ENCODE measurements at regions not wholly inside any gene's neighbourhood (a gene's known extent, or its start where the extent isn't known, plus 50 kb on each side); places are given as distances from the start of the nearest gene placed in this dataset.

GRCh38 chr3:57007521-57008460 lies 52.7 kb upstream of the SPATA12 start:
- ChIA-PET CTCF (interaction anchor here (1.0 to 5.2 kb wide), 6 partner anchors 9 to 93 kb away, joined by 3 to 44 read pairs (median 4); no protein-coding TSS in a partner anchor), POLR2A (interaction anchor here (0.6 kb wide), 2 partner anchors 53 to 63 kb away, joined by 3 to 5 read pairs; partner anchors contain the start of gene SPATA12)
- no peak for FAIRE-seq
- peak; percentile 80 to 90; a peak in 5 of 6 replicates for ATAC-seq
- H3K4me1 ChIP-seq, result peaks cover 21% of the 10 kb centered on the region
- H3K4me2 ChIP-seq, result peak overlapping the region; percentile 51
- 0 out of 5 replicates have a peak, but pooled peaks of 1 of the 2 experiments have one; percentile 10 for TF ChIP-seq RAD21 (conservative IDR thresholded peaks at IDR 0.05 in 1 of 2, IDR thresholded peaks at IDR 0.05 in 1 of 2)
- no peak for TF ChIP-seq POLR2AphosphoS2 (conservative IDR thresholded peaks at IDR 0.05; ENCODE audit: low read length)
- TF ChIP-seq, protein P1, sequence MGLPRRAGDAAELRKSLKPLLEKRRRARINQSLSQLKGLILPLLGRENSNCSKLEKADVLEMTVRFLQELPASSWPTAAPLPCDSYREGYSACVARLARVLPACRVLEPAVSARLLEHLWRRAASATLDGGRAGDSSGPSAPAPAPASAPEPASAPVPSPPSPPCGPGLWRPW (IDR thresholded peaks at IDR 0.05), result no peak
- no peak for TF ChIP-seq NFE2L2 (conservative IDR thresholded peaks at IDR 0.05; ENCODE audit: low read length)
- TF ChIP-seq, protein P2, sequence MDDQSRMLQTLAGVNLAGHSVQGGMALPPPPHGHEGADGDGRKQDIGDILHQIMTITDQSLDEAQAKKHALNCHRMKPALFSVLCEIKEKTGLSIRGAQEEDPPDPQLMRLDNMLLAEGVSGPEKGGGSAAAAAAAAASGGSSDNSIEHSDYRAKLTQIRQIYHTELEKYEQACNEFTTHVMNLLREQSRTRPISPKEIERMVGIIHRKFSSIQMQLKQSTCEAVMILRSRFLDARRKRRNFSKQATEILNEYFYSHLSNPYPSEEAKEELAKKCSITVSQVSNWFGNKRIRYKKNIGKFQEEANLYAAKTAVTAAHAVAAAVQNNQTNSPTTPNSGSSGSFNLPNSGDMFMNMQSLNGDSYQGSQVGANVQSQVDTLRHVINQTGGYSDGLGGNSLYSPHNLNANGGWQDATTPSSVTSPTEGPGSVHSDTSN (IDR thresholded peaks at IDR 0.05), result no peak
- TF ChIP-seq ESRRA (IDR thresholded peaks at IDR 0.05; ENCODE audit: borderline replicate concordance, low read length), result no peak
- no peak overlapping the region for H3K4me3 ChIP-seq
- H3K27ac ChIP-seq, result peak overlapping the region; percentile 39 to 83; a peak in 5 of 6 replicates
- 60% methylated on average over 18 of the region's 18 CpGs for WGBS (ENCODE audit: missing lambda C conversion rate)
- H3K9me3 ChIP-seq, result no peaks in the 10 kb centered on the region
- DNase-seq (ENCODE audit: low read depth in 1 of 2, low spot score in 1 of 2), result peak in 1 of 2 experiments; percentile 21

DNA sequence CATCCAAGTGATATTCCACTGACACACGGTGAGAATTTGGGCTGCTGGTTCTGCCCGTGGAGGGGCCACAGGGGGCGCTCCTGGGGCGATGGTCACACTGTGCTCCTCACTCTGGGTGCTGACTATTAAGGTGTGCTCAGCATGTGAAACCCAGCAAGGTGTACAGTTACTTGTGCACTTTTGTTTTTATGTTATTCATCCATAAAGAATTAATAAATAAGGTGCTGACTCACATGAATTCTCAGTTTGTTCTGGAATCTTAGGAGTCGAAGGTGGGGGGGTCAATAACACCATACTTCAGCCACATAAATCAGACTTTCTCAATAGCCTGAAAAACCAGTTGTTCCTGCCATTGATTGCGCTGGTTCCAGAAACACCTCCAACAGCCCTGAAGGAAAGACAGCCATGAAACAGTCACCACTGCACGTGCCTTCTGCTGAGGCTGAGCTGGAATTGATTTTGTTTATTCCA lies 53.5 kb upstream of the SPATA12 start:
- Histone ChIP-seq H3K9me3 (no peaks in the 10 kb centered on the region), H3K27ac (peak overlapping the region; percentile 39 to 83; a peak in 5 of 6 replicates), H3K4me1 (peaks cover 21% of the 10 kb centered on the region), H3K4me2 (peak overlapping the region; percentile 51), H3K4me3 (no peak overlapping the region)
- ChIA-PET POLR2A (no interaction called here), CTCF (interaction anchor here (0.6 to 5.2 kb wide), 6 partner anchors 10 to 929 kb away, joined by 3 to 44 read pairs (median 4); no protein-coding TSS in a partner anchor)
- 40% methylated on average over 5 of the region's 7 CpGs for WGBS (ENCODE audit: missing lambda C conversion rate)
- no peak for FAIRE-seq
- peak; percentile 63 to 82; a peak in 5 of 6 replicates for ATAC-seq
- TF ChIP-seq RAD21 (conservative IDR thresholded peaks at IDR 0.05 in 1 of 2, IDR thresholded peaks at IDR 0.05 in 1 of 2) (peak; percentile 26 to 54; a peak in 3 of 5 replicates), ZSCAN20 (CRISPR knock-in tag; IDR thresholded peaks at IDR 0.05) (no peak), CTCF (IDR thresholded peaks at IDR 0.05) (no peak; the same call in 2 of the 3 replicates), HDAC2 (IDR thresholded peaks at IDR 0.05) (no peak), SMC3 (IDR thresholded peaks at IDR 0.05) (0 out of 3 replicates have a peak, but pooled peaks have one; percentile 8)
- peak in 1 of 2 experiments; percentile 18 for DNase-seq (ENCODE audit: low read depth in 1 of 2, low spot score in 1 of 2)

DNA sequence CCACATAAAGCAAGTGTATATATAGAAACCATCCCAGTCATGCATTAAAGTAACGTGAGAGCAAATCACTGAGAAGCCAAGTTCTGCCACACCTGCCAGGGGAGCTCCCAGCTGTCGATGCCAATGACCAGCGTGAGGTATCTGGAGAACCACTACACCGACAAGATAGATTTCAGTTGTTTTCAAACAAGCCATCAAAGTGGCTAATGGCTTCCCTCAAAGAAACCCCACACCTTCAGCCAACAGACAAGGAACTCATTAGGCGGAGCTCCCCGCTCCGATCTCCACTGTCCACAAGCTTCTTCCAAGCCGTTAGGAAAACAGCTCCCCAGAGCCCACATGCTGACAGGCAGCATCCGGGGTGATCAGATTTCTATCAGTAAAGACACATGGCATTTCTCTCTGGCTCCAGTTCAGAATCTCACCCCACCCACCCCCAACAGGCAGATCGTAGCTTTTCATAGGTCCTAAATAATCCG lies 54.2 kb upstream of the SPATA12 start:
- H3K4me3 ChIP-seq, result no peak overlapping the region
- 91% methylated on average over 11 of the region's 11 CpGs for WGBS (ENCODE audit: missing lambda C conversion rate)
- DNase-seq (ENCODE audit: low read depth in 1 of 2, low spot score in 1 of 2), result no peak
- ChIA-PET POLR2A (no interaction called here), CTCF (interaction anchor here (0.9 to 5.2 kb wide), 6 partner anchors 10 to 198 kb away, joined by 3 to 44 read pairs (median 4); no protein-coding TSS in a partner anchor)
- TF ChIP-seq CTCF (IDR thresholded peaks at IDR 0.05) (no peak), HDAC2 (IDR thresholded peaks at IDR 0.05) (no peak), PHF8 (IDR thresholded peaks at IDR 0.05; ENCODE audit: borderline replicate concordance, low read depth) (no peak), HMGXB4 (CRISPR knock-in tag; IDR thresholded peaks at IDR 0.05; ENCODE audit: borderline replicate concordance) (no peak), ZFP36 (IDR thresholded peaks at IDR 0.05; ENCODE audit: borderline replicate concordance, partially characterized antibody) (no peak)
- no peak for ATAC-seq
- peak overlapping the region in 1 of 2 experiments; percentile 83; a peak in 1 of 6 replicates for H3K27ac ChIP-seq
- H3K4me1 ChIP-seq, result peaks cover 21% of the 10 kb centered on the region
- FAIRE-seq, result no peak
- no peak overlapping the region for H3K4me2 ChIP-seq
- no peaks in the 10 kb centered on the region for H3K9me3 ChIP-seq
